K562 (cell line): ENCODE measurements at regions not wholly inside any gene's neighbourhood (a gene's known extent, or its start where the extent isn't known, plus 50 kb on each side); places are given as distances from the start of the nearest gene placed in this dataset.
A peak's percentile ranks its signal among the peaks of the same experiment; 100 is the strongest.

ENCODE experiments used
- ARID1B ChIP-seq: fragments of 450-650 bp; IDR thresholded peaks from 2 replicates; pipeline ENCODE4 v1.6.1; 2016; ENCODE audit warnings: antibody characterized with exemption, mild to moderate bottlenecking, inconsistent platforms
- CBFA2T3 ChIP-seq: fragments of 450-650 bp; IDR thresholded peaks from 2 replicates; pipeline ENCODE4 v1.6.1; 2017
- DPF2 ChIP-seq: fragments of 450-650 bp; IDR thresholded peaks from 2 replicates; pipeline ENCODE4 v1.6.1; 2016
- FOS ChIP-seq: IDR thresholded peaks from 3 replicates; pipeline ENCODE4 v1.6.1; 2011; ENCODE audit not compliant: insufficient read length; ENCODE audit errors: extremely low read depth
- FOSL1 ChIP-seq: fragments of 200-800 bp; sonication (Bioruptor generic); conservative IDR thresholded peaks from 2 replicates; pipeline ENCODE4 v1.6.1; 2016; ENCODE audit warnings: missing genetic modification characterization, missing compliant biosample characterization
- ILK ChIP-seq: fragments of 450-650 bp; IDR thresholded peaks from 2 replicates; pipeline ENCODE4 v1.6.1; 2016; ENCODE audit warnings: missing genetic modification characterization, low read depth, mild to moderate bottlenecking, missing compliant biosample characterization, moderate library complexity, borderline replicate concordance
- NEUROD1 ChIP-seq: fragments of 150-350 bp; IDR thresholded peaks from 2 replicates; pipeline ENCODE4 v1.6.1; 2014; ENCODE audit warnings: borderline replicate concordance, low read length, low read depth; ENCODE audit not compliant: partially characterized antibody
- NFIC ChIP-seq: fragments of 450-650 bp; IDR thresholded peaks from 2 replicates; pipeline ENCODE4 v1.6.1; 2017; ENCODE audit warnings: mild to moderate bottlenecking, inconsistent platforms
- TEAD4 ChIP-seq, 2 experiments: sonication (generic) in 1 of 2; formaldehyde crosslinking in 1 of 2; IDR thresholded peaks; 2 replicates each; pipeline versions ENCODE4 v1.6.1 to v1.8.0; 2012 to 2022; ENCODE audit warnings: borderline replicate concordance in 1 of 2, inconsistent platforms in 1 of 2, low read length in 1 of 2, mild to moderate bottlenecking in 1 of 2, missing genetic modification reagents in 1 of 2
- ZNF347 ChIP-seq: fragments of 450-650 bp; formaldehyde crosslinking; IDR thresholded peaks from 2 replicates; pipeline ENCODE4 v1.4.0; 2020; ENCODE audit warnings: low read depth, mild to moderate bottlenecking, moderate library complexity
- TF ChIP-seq, protein P1 (sequence below): fragments of 450-650 bp; formaldehyde crosslinking; IDR thresholded peaks from 2 replicates; pipeline ENCODE4 v1.4.0; 2022; ENCODE audit warnings: mild to moderate bottlenecking, moderate library complexity
- TF ChIP-seq, protein P2 (sequence below): fragments of 450-650 bp; IDR thresholded peaks from 2 replicates; pipeline ENCODE4 v1.6.1; 2016; ENCODE audit warnings: mild to moderate bottlenecking, moderate library complexity
- TF ChIP-seq, protein P3 (sequence below): sonication (generic); IDR thresholded peaks from 2 replicates; pipeline ENCODE4 v1.6.1; 2016
- TF ChIP-seq, protein P4 (sequence below): fragments of 450-650 bp; IDR thresholded peaks from 2 replicates; pipeline ENCODE4 v1.6.1; 2017; ENCODE audit warnings: mild to moderate bottlenecking, moderate library complexity

DNA sequence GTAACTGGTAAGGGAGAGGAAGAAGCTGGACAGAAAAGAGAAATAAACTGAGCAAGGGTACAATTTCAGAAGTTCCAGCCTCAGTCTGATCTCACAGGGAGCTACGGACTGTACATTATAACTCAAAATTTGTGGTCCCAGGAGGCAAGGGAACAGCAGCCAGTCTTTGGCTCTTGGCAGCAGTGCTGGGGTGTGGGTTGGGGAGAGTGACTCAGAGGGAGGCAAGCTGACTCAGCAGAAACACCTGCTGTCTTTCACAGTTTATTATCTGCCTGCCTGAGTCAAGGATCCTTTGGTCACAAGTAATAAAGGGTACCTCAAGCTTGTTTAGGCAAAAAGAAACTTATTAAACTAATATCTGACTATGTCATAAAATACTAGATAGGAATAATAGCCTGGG, 73.5 kb upstream of the KIF2B start (continued):
- TF ChIP-seq DPF2 (peak; percentile 82), ZNF347 (CRISPR knock-in tag) (no peak), NEUROD1 (peak; percentile 58), FOSL1 (tag) (peak; percentile 81), CBFA2T3 (peak; percentile 52), NFIC (peak; percentile 52), TEAD4 (IDR thresholded peaks at IDR 0.05; ENCODE audit: low read length) (peak; percentile 43; the same call in 1 of the 2 replicates), TEAD4 (CRISPR knock-in tag; IDR thresholded peaks at IDR 0.05; ENCODE audit: borderline replicate concordance) (no peak), ARID1B (peak; percentile 66), ILK (tag) (no peak), FOS (peak; percentile 20)
- TF ChIP-seq, protein P1, sequence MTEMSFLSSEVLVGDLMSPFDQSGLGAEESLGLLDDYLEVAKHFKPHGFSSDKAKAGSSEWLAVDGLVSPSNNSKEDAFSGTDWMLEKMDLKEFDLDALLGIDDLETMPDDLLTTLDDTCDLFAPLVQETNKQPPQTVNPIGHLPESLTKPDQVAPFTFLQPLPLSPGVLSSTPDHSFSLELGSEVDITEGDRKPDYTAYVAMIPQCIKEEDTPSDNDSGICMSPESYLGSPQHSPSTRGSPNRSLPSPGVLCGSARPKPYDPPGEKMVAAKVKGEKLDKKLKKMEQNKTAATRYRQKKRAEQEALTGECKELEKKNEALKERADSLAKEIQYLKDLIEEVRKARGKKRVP (CRISPR knock-in tag) = no peak
- TF ChIP-seq, protein P2, sequence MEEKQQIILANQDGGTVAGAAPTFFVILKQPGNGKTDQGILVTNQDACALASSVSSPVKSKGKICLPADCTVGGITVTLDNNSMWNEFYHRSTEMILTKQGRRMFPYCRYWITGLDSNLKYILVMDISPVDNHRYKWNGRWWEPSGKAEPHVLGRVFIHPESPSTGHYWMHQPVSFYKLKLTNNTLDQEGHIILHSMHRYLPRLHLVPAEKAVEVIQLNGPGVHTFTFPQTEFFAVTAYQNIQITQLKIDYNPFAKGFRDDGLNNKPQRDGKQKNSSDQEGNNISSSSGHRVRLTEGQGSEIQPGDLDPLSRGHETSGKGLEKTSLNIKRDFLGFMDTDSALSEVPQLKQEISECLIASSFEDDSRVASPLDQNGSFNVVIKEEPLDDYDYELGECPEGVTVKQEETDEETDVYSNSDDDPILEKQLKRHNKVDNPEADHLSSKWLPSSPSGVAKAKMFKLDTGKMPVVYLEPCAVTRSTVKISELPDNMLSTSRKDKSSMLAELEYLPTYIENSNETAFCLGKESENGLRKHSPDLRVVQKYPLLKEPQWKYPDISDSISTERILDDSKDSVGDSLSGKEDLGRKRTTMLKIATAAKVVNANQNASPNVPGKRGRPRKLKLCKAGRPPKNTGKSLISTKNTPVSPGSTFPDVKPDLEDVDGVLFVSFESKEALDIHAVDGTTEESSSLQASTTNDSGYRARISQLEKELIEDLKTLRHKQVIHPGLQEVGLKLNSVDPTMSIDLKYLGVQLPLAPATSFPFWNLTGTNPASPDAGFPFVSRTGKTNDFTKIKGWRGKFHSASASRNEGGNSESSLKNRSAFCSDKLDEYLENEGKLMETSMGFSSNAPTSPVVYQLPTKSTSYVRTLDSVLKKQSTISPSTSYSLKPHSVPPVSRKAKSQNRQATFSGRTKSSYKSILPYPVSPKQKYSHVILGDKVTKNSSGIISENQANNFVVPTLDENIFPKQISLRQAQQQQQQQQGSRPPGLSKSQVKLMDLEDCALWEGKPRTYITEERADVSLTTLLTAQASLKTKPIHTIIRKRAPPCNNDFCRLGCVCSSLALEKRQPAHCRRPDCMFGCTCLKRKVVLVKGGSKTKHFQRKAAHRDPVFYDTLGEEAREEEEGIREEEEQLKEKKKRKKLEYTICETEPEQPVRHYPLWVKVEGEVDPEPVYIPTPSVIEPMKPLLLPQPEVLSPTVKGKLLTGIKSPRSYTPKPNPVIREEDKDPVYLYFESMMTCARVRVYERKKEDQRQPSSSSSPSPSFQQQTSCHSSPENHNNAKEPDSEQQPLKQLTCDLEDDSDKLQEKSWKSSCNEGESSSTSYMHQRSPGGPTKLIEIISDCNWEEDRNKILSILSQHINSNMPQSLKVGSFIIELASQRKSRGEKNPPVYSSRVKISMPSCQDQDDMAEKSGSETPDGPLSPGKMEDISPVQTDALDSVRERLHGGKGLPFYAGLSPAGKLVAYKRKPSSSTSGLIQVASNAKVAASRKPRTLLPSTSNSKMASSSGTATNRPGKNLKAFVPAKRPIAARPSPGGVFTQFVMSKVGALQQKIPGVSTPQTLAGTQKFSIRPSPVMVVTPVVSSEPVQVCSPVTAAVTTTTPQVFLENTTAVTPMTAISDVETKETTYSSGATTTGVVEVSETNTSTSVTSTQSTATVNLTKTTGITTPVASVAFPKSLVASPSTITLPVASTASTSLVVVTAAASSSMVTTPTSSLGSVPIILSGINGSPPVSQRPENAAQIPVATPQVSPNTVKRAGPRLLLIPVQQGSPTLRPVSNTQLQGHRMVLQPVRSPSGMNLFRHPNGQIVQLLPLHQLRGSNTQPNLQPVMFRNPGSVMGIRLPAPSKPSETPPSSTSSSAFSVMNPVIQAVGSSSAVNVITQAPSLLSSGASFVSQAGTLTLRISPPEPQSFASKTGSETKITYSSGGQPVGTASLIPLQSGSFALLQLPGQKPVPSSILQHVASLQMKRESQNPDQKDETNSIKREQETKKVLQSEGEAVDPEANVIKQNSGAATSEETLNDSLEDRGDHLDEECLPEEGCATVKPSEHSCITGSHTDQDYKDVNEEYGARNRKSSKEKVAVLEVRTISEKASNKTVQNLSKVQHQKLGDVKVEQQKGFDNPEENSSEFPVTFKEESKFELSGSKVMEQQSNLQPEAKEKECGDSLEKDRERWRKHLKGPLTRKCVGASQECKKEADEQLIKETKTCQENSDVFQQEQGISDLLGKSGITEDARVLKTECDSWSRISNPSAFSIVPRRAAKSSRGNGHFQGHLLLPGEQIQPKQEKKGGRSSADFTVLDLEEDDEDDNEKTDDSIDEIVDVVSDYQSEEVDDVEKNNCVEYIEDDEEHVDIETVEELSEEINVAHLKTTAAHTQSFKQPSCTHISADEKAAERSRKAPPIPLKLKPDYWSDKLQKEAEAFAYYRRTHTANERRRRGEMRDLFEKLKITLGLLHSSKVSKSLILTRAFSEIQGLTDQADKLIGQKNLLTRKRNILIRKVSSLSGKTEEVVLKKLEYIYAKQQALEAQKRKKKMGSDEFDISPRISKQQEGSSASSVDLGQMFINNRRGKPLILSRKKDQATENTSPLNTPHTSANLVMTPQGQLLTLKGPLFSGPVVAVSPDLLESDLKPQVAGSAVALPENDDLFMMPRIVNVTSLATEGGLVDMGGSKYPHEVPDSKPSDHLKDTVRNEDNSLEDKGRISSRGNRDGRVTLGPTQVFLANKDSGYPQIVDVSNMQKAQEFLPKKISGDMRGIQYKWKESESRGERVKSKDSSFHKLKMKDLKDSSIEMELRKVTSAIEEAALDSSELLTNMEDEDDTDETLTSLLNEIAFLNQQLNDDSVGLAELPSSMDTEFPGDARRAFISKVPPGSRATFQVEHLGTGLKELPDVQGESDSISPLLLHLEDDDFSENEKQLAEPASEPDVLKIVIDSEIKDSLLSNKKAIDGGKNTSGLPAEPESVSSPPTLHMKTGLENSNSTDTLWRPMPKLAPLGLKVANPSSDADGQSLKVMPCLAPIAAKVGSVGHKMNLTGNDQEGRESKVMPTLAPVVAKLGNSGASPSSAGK = no peak
- TF ChIP-seq, protein P3, sequence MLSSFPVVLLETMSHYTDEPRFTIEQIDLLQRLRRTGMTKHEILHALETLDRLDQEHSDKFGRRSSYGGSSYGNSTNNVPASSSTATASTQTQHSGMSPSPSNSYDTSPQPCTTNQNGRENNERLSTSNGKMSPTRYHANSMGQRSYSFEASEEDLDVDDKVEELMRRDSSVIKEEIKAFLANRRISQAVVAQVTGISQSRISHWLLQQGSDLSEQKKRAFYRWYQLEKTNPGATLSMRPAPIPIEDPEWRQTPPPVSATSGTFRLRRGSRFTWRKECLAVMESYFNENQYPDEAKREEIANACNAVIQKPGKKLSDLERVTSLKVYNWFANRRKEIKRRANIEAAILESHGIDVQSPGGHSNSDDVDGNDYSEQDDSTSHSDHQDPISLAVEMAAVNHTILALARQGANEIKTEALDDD = peak; percentile 53; the same call in 1 of the 2 replicates
- TF ChIP-seq, protein P4, sequence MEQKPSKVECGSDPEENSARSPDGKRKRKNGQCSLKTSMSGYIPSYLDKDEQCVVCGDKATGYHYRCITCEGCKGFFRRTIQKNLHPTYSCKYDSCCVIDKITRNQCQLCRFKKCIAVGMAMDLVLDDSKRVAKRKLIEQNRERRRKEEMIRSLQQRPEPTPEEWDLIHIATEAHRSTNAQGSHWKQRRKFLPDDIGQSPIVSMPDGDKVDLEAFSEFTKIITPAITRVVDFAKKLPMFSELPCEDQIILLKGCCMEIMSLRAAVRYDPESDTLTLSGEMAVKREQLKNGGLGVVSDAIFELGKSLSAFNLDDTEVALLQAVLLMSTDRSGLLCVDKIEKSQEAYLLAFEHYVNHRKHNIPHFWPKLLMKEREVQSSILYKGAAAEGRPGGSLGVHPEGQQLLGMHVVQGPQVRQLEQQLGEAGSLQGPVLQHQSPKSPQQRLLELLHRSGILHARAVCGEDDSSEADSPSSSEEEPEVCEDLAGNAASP = no peak
